ENCODE measurements at regions not wholly inside any gene's neighbourhood (a gene's known extent, or its start where the extent isn't known, plus 50 kb on each side); places are given as distances from the start of the nearest gene placed in this dataset.

- no peaks in the 10 kb centered on the region for H3K27me3 ChIP-seq
- no peak overlapping the region for H3K4me3 ChIP-seq
- H3K4me1 ChIP-seq = no peaks in the 10 kb centered on the region
- H3K9me3 ChIP-seq (replicated peaks in 1 of 11) = no peaks in the 10 kb centered on the region
- no peaks in the 10 kb centered on the region for H3K36me3 ChIP-seq
- no peak overlapping the region for H3K27ac ChIP-seq
- H3K9ac ChIP-seq = no peak overlapping the region
- H3K4me2 ChIP-seq = no peak overlapping the region
- H4K20me1 ChIP-seq = no peaks in the 10 kb centered on the region
- no peak for TF ChIP-seq Cebpa-rat (IDR thresholded peaks at IDR 0.05)
These were observed 331.5 kb downstream of the NKX6-1 start for GRCh38 chr4:84167564-84167963.

GRCh38 chr4:84167093-84167492 lies 332.0 kb downstream of the NKX6-1 start:
- no peak overlapping the region for H3K4me2 ChIP-seq
- H3K36me3 ChIP-seq = no peaks in the 10 kb centered on the region
- H3K4me1 ChIP-seq = no peaks in the 10 kb centered on the region
- H3K27me3 ChIP-seq = no peaks in the 10 kb centered on the region
- H3K4me3 ChIP-seq = no peak overlapping the region
- TF ChIP-seq Cebpa-rat (IDR thresholded peaks at IDR 0.05) = no peak
- no peaks in the 10 kb centered on the region for H3K9me3 ChIP-seq (replicated peaks in 1 of 11)
- no peak overlapping the region for H3K27ac ChIP-seq
- no peak overlapping the region for H3K9ac ChIP-seq
- no peaks in the 10 kb centered on the region for H4K20me1 ChIP-seq

- Histone ChIP-seq H3K4me3 (no peak overlapping the region), H3K9ac (no peak overlapping the region), H3K27me3 (no peaks in the 10 kb centered on the region), H3K9me3 (replicated peaks in 1 of 11) (no peaks in the 10 kb centered on the region), H3K4me1 (no peaks in the 10 kb centered on the region), H3K27ac (no peak overlapping the region), H3K4me2 (no peak overlapping the region), H4K20me1 (no peaks in the 10 kb centered on the region), H3K36me3 (no peaks in the 10 kb centered on the region)
- TF ChIP-seq Cebpa-rat (IDR thresholded peaks at IDR 0.05) = no peak
These were observed 332.6 kb downstream of the NKX6-1 start for GRCh38 chr4:84166486-84166885.

- no peaks in the 10 kb centered on the region for H3K9me3 ChIP-seq (replicated peaks in 1 of 11)
- H3K27me3 ChIP-seq = no peaks in the 10 kb centered on the region
- H3K4me1 ChIP-seq = no peaks in the 10 kb centered on the region
- no peaks in the 10 kb centered on the region for H4K20me1 ChIP-seq
- H3K27ac ChIP-seq = no peak overlapping the region
- TF ChIP-seq Cebpa-rat (IDR thresholded peaks at IDR 0.05) = no peak
- no peak overlapping the region for H3K9ac ChIP-seq
- H3K36me3 ChIP-seq = no peaks in the 10 kb centered on the region
- H3K4me3 ChIP-seq = no peak overlapping the region
- H3K4me2 ChIP-seq = no peak overlapping the region
These were observed 334.9 kb downstream of the NKX6-1 start for GRCh38 chr4:84164201-84164600.

- no peak for TF ChIP-seq Cebpa-rat (IDR thresholded peaks at IDR 0.05)
- Histone ChIP-seq H3K27me3 (no peaks in the 10 kb centered on the region), H3K9ac (no peak overlapping the region)
These were observed 339.3 kb downstream of the NKX6-1 start for GRCh38 chr4:84159762-84160161.

GRCh38 chr4:84158670-84159069 lies 340.4 kb downstream of the NKX6-1 start:
- Histone ChIP-seq H3K4me3 (no peak overlapping the region), H3K9ac (no peak overlapping the region), H3K4me1 (no peaks in the 10 kb centered on the region), H3K27ac (no peak overlapping the region), H3K27me3 (no peaks in the 10 kb centered on the region), H3K4me2 (no peak overlapping the region), H3K36me3 (no peaks in the 10 kb centered on the region), H3K9me3 (replicated peaks in 1 of 11) (no peaks in the 10 kb centered on the region), H4K20me1 (no peaks in the 10 kb centered on the region)
- TF ChIP-seq Cebpa-rat (IDR thresholded peaks at IDR 0.05) = peak in 1 of 11 experiments; percentile 11; a peak in 1 of 22 replicates

More at GRCh38 chr4:84159762-84160161, 339.3 kb downstream of the NKX6-1 start:
- no peak overlapping the region for H3K4me2 ChIP-seq
- H3K4me1 ChIP-seq = no peaks in the 10 kb centered on the region
- no peaks in the 10 kb centered on the region for H4K20me1 ChIP-seq
- H3K9me3 ChIP-seq (replicated peaks in 1 of 11) = no peaks in the 10 kb centered on the region
- H3K27ac ChIP-seq = no peak overlapping the region
- no peak overlapping the region for H3K4me3 ChIP-seq
- H3K36me3 ChIP-seq = no peaks in the 10 kb centered on the region

- no peak for TF ChIP-seq Cebpa-rat (IDR thresholded peaks at IDR 0.05)
- H3K4me1 ChIP-seq = no peaks in the 10 kb centered on the region
- H3K36me3 ChIP-seq = no peaks in the 10 kb centered on the region
These were observed 347.5 kb downstream of the NKX6-1 start for GRCh38 chr4:84151574-84151973.

GRCh38 chr4:84150177-84150576 lies 348.9 kb downstream of the NKX6-1 start:
- no peak for TF ChIP-seq Cebpa-rat (IDR thresholded peaks at IDR 0.05)
- H3K27me3 ChIP-seq = no peaks in the 10 kb centered on the region

More at GRCh38 chr4:84151574-84151973, 347.5 kb downstream of the NKX6-1 start:
- Histone ChIP-seq H3K4me2 (no peak overlapping the region), H3K27ac (no peak overlapping the region), H3K4me3 (no peak overlapping the region), H3K27me3 (no peaks in the 10 kb centered on the region), H3K9ac (no peak overlapping the region), H4K20me1 (no peaks in the 10 kb centered on the region), H3K9me3 (replicated peaks in 1 of 11) (no peaks in the 10 kb centered on the region)

GRCh38 chr4:84147831-84148230 lies 351.3 kb downstream of the NKX6-1 start:
- Histone ChIP-seq H3K27me3 (no peaks in the 10 kb centered on the region), H3K4me3 (no peak overlapping the region), H4K20me1 (no peaks in the 10 kb centered on the region), H3K4me1 (no peaks in the 10 kb centered on the region), H3K27ac (no peak overlapping the region), H3K4me2 (no peak overlapping the region), H3K9me3 (replicated peaks in 1 of 11) (no peaks in the 10 kb centered on the region), H3K36me3 (no peaks in the 10 kb centered on the region), H3K9ac (no peak overlapping the region)
- no peak for TF ChIP-seq Cebpa-rat (IDR thresholded peaks at IDR 0.05)

More at GRCh38 chr4:84150177-84150576, 348.9 kb downstream of the NKX6-1 start:
- H3K4me2 ChIP-seq = no peak overlapping the region
- no peak overlapping the region for H3K27ac ChIP-seq
- no peak overlapping the region for H3K9ac ChIP-seq
- no peaks in the 10 kb centered on the region for H3K9me3 ChIP-seq (replicated peaks in 1 of 11)
- H4K20me1 ChIP-seq = no peaks in the 10 kb centered on the region
- H3K4me3 ChIP-seq = no peak overlapping the region
- H3K4me1 ChIP-seq = no peaks in the 10 kb centered on the region
- H3K36me3 ChIP-seq = no peaks in the 10 kb centered on the region

- H3K4me2 ChIP-seq = no peak overlapping the region
These were observed 352.7 kb downstream of the NKX6-1 start for GRCh38 chr4:84146300-84146959.

More at GRCh38 chr4:84146300-84146959, 352.7 kb downstream of the NKX6-1 start:
- TF ChIP-seq Cebpa-rat (IDR thresholded peaks at IDR 0.05) = no peak
- no peak overlapping the region for H3K9ac ChIP-seq
- H3K36me3 ChIP-seq = no peaks in the 10 kb centered on the region
- H3K27me3 ChIP-seq = no peaks in the 10 kb centered on the region
- no peaks in the 10 kb centered on the region for H3K4me1 ChIP-seq
- H3K9me3 ChIP-seq (replicated peaks in 1 of 11) = no peaks in the 10 kb centered on the region
- no peak overlapping the region for H3K4me3 ChIP-seq
- H3K27ac ChIP-seq = no peak overlapping the region
- no peaks in the 10 kb centered on the region for H4K20me1 ChIP-seq

Measured in BLaER1 treated with 17β-estradiol and CSF1 and Interleukin-3, amounts not matched to agents 10 nM and 100 nM (cell line).